ENCODE measurements at regions not wholly inside any gene's neighbourhood (a gene's known extent, or its start where the extent isn't known, plus 50 kb on each side); places are given as distances from the start of the nearest gene placed in this dataset.

- Mint-ChIP-seq H3K4me3 (no peak overlapping the region), H3K27me3 (ENCODE audit: low read depth, poor library complexity) (peaks cover 10% of the 10 kb centered on the region), H3K27ac (no peak overlapping the region), H3K4me1 (peaks cover 19% of the 10 kb centered on the region), H3K9me3 (no peaks in the 10 kb centered on the region), H3K36me3 (ENCODE audit: low read depth) (no peaks in the 10 kb centered on the region)
- no peak for DNase-seq
- no peak for TF ChIP-seq CTCF (IDR thresholded peaks at IDR 0.05)
Measured at GRCh38 chr19:31803835-31804446, 454.7 kb upstream of the TSHZ3 start.

- no peak for DNase-seq
- Mint-ChIP-seq H3K9me3 (no peaks in the 10 kb centered on the region), H3K27me3 (ENCODE audit: low read depth, poor library complexity) (peaks cover 10% of the 10 kb centered on the region), H3K36me3 (ENCODE audit: low read depth) (no peaks in the 10 kb centered on the region), H3K4me3 (no peak overlapping the region), H3K27ac (no peak overlapping the region), H3K4me1 (peaks cover 19% of the 10 kb centered on the region)
- TF ChIP-seq CTCF (IDR thresholded peaks at IDR 0.05) = no peak
Measured at GRCh38 chr19:31804668-31805067, 455.4 kb upstream of the TSHZ3 start.

GRCh38 chr19:31810536-31811109 lies 461.4 kb upstream of the TSHZ3 start:
- Mint-ChIP-seq H3K36me3 (ENCODE audit: low read depth) (no peaks in the 10 kb centered on the region), H3K4me1 (no peaks in the 10 kb centered on the region), H3K4me3 (no peak overlapping the region), H3K27ac (no peak overlapping the region), H3K9me3 (no peaks in the 10 kb centered on the region), H3K27me3 (ENCODE audit: low read depth, poor library complexity) (peaks cover 3% of the 10 kb centered on the region)
- no peak for TF ChIP-seq CTCF (IDR thresholded peaks at IDR 0.05)
- DNase-seq = no peak

GRCh38 chr19:31817971-31818797 lies 468.9 kb upstream of the TSHZ3 start:
- H3K27ac Mint-ChIP-seq = no peak overlapping the region
- H3K36me3 Mint-ChIP-seq (ENCODE audit: low read depth) = no peaks in the 10 kb centered on the region

GRCh38 chr19:31818798-31819105 lies 469.5 kb upstream of the TSHZ3 start:
- Mint-ChIP-seq H3K9me3 (no peaks in the 10 kb centered on the region), H3K36me3 (ENCODE audit: low read depth) (no peaks in the 10 kb centered on the region), H3K4me1 (no peaks in the 10 kb centered on the region), H3K4me3 (no peak overlapping the region), H3K27ac (peak overlapping the region; percentile 17), H3K27me3 (ENCODE audit: low read depth, poor library complexity) (peaks cover 5% of the 10 kb centered on the region)
- DNase-seq = no peak
- TF ChIP-seq CTCF (IDR thresholded peaks at IDR 0.05) = no peak

More at GRCh38 chr19:31817971-31818797, 468.9 kb upstream of the TSHZ3 start:
- Mint-ChIP-seq H3K27me3 (ENCODE audit: low read depth, poor library complexity) (peaks cover 5% of the 10 kb centered on the region), H3K4me3 (no peak overlapping the region), H3K4me1 (no peaks in the 10 kb centered on the region), H3K9me3 (no peaks in the 10 kb centered on the region)
- DNase-seq = no peak
- TF ChIP-seq CTCF (IDR thresholded peaks at IDR 0.05) = no peak

Data from nephron progenitor cell (in vitro differentiated cells).